ENCODE measurements at regions not wholly inside any gene's neighbourhood (a gene's known extent, or its start where the extent isn't known, plus 50 kb on each side); places are given as distances from the start of the nearest gene placed in this dataset.

DNA sequence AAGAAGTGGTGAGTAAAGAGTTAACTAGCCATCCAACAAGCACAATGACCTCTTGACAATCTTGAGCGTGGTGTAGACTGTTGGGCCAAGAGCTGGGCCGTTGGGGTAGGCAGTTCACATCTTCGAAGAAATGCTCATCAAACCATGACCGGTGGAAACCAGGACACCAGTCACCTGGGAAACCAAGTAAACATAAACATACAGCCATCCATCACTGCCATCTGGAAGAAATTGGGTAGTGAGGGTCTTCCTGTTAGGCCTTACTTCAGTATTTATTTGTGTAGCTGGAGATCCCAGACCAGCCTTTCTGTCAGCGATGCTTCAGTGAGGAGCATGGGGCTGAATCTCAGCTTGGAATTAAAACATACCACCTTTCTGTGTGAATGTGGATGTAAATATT, 108.1 kb upstream of the HAO2 start:
- Histone ChIP-seq H4K20me1 (ENCODE audit: control insufficient read depth, extremely low read depth, insufficient read depth, low read length) (no peaks in the 10 kb centered on the region), H3K27ac (ENCODE audit: control insufficient read depth, insufficient read depth, low read length) (no peak overlapping the region), H3K9me1 (ENCODE audit: control insufficient read depth, extremely low read depth, insufficient read depth, low read length) (no peaks in the 10 kb centered on the region), H3K4me2 (ENCODE audit: control insufficient read depth, extremely low read depth, insufficient read depth, low read depth, low read length) (no peak overlapping the region), H2AFZ (ENCODE audit: control insufficient read depth, low read length) (no peak overlapping the region), H3K4me3 (ENCODE audit: control insufficient read depth in 2 of 3, extremely low read depth in 1 of 3, insufficient read depth in 2 of 3, low read depth in 1 of 3, low read length in 3 of 3) (no peak overlapping the region), H3K9me3 (ENCODE audit: control insufficient read depth, low read depth, low read length) (no peaks in the 10 kb centered on the region), H3K36me3 (ENCODE audit: control insufficient read depth in 2 of 2, extremely low read depth in 1 of 2, insufficient read depth in 2 of 2, low read length in 2 of 2) (no peaks in the 10 kb centered on the region), H3K9ac (ENCODE audit: control insufficient read depth, extremely low read depth, insufficient read depth, low read length) (no peak overlapping the region), H3K79me2 (ENCODE audit: control insufficient read depth, insufficient read depth, low read length) (no peaks in the 10 kb centered on the region), H3K4me1 (ENCODE audit: control insufficient read depth, extremely low read depth, insufficient read depth, low read length) (no peaks in the 10 kb centered on the region), H3K27me3 (ENCODE audit: control insufficient read depth, extremely low read depth, insufficient read depth, low read length) (no peaks in the 10 kb centered on the region)
- dilution Hi-C loops (cut with MboI; ENCODE audit: extremely low pct_ligation_motif_present, low sequenced_read_pairs) = no loop called here
- FAIRE-seq (no peak), DNase-seq (ENCODE audit: low read depth, low spot score) (no peak)
- TF ChIP-seq EZH2 (IDR thresholded peaks at IDR 0.05; ENCODE audit: low read length) = no peak
- TF ChIP-seq, protein P1, sequence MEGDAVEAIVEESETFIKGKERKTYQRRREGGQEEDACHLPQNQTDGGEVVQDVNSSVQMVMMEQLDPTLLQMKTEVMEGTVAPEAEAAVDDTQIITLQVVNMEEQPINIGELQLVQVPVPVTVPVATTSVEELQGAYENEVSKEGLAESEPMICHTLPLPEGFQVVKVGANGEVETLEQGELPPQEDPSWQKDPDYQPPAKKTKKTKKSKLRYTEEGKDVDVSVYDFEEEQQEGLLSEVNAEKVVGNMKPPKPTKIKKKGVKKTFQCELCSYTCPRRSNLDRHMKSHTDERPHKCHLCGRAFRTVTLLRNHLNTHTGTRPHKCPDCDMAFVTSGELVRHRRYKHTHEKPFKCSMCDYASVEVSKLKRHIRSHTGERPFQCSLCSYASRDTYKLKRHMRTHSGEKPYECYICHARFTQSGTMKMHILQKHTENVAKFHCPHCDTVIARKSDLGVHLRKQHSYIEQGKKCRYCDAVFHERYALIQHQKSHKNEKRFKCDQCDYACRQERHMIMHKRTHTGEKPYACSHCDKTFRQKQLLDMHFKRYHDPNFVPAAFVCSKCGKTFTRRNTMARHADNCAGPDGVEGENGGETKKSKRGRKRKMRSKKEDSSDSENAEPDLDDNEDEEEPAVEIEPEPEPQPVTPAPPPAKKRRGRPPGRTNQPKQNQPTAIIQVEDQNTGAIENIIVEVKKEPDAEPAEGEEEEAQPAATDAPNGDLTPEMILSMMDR (optimal IDR thresholded peaks at IDR 0.05 in 1 of 3, IDR thresholded peaks at IDR 0.05 in 1 of 3, conservative IDR thresholded peaks at IDR 0.05 in 1 of 3; ENCODE audit: extremely low read depth in 1 of 3, insufficient read depth in 2 of 3, low read length in 3 of 3) = no peak

DNA sequence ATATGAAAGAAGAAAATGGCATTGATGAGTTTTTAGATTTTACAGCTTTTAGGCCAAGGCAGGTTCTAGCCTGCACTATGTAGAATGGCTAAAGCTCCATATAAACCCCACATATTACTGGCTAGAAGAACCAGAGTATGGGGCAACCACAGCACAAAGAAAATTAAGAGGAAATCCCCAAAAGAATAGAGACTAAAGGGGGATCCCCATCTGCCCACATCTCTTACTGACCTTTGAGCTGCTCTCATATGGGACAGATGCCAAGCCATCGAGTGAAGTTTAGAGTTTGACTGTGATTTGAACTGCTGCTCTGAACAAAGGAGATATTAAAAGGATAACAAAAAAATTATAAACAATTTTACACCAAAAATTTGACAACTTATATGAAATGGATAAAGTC, 102.2 kb upstream of the HAO2 start:
- no peaks in the 10 kb centered on the region for H4K20me1 ChIP-seq (ENCODE audit: control insufficient read depth, extremely low read depth, insufficient read depth, low read length)
- H3K9me3 ChIP-seq (ENCODE audit: control insufficient read depth, low read depth, low read length) = no peaks in the 10 kb centered on the region
- FAIRE-seq = no peak
- no peak overlapping the region for H3K27ac ChIP-seq (ENCODE audit: control insufficient read depth, insufficient read depth, low read length)
- no peaks in the 10 kb centered on the region for H3K36me3 ChIP-seq (ENCODE audit: control insufficient read depth in 2 of 2, extremely low read depth in 1 of 2, insufficient read depth in 2 of 2, low read length in 2 of 2)
- no peaks in the 10 kb centered on the region for H3K4me1 ChIP-seq (ENCODE audit: control insufficient read depth, extremely low read depth, insufficient read depth, low read length)
- no peak for DNase-seq (ENCODE audit: low read depth, low spot score)
- H3K9ac ChIP-seq (ENCODE audit: control insufficient read depth, extremely low read depth, insufficient read depth, low read length) = no peak overlapping the region
- no peaks in the 10 kb centered on the region for H3K79me2 ChIP-seq (ENCODE audit: control insufficient read depth, insufficient read depth, low read length)
- no peaks in the 10 kb centered on the region for H3K27me3 ChIP-seq (ENCODE audit: control insufficient read depth, extremely low read depth, insufficient read depth, low read length)
- H3K4me2 ChIP-seq (ENCODE audit: control insufficient read depth, extremely low read depth, insufficient read depth, low read depth, low read length) = no peak overlapping the region
- dilution Hi-C loops (cut with MboI; ENCODE audit: extremely low pct_ligation_motif_present, low sequenced_read_pairs) = no loop called here
- TF ChIP-seq, protein P1 (optimal IDR thresholded peaks at IDR 0.05 in 1 of 3, IDR thresholded peaks at IDR 0.05 in 1 of 3, conservative IDR thresholded peaks at IDR 0.05 in 1 of 3; ENCODE audit: extremely low read depth in 1 of 3, insufficient read depth in 2 of 3, low read length in 3 of 3) = no peak
- no peak for TF ChIP-seq EZH2 (IDR thresholded peaks at IDR 0.05; ENCODE audit: low read length)
- H2AFZ ChIP-seq (ENCODE audit: control insufficient read depth, low read length) = no peak overlapping the region
- H3K9me1 ChIP-seq (ENCODE audit: control insufficient read depth, extremely low read depth, insufficient read depth, low read length) = no peaks in the 10 kb centered on the region
- no peak overlapping the region for H3K4me3 ChIP-seq (ENCODE audit: control insufficient read depth in 2 of 3, extremely low read depth in 1 of 3, insufficient read depth in 2 of 3, low read depth in 1 of 3, low read length in 3 of 3)
